Esophagus (tissue), 2 donors: ENCODE measurements at regions not wholly inside any gene's neighbourhood (a gene's known extent, or its start where the extent isn't known, plus 50 kb on each side); places are given as distances from the start of the nearest gene placed in this dataset.
"Not testable (repeated sequence)": the region's sequence is repeated elsewhere in the genome, so short reads cannot be mapped to it uniquely, and the experiment has no call there.

Source experiments
- H3K27ac ChIP-seq, 2 donors: one replicate each; pipeline ENCODE4 v1.5.1; 2013; ENCODE audit warnings: low read depth in 2 of 2, mild to moderate bottlenecking in 2 of 2, inconsistent platforms in 1 of 2, low read length in 1 of 2, moderate library complexity in 1 of 2
- H3K27me3 ChIP-seq, 2 donors: one replicate each; pipeline ENCODE4 v1.6.1; 2013; ENCODE audit warnings: low read length in 2 of 2, control low read depth in 1 of 2, mild to moderate bottlenecking in 1 of 2; ENCODE audit not compliant: insufficient read depth in 2 of 2, control insufficient read depth in 1 of 2
- H3K36me3 ChIP-seq, 2 donors: one replicate each; pipeline ENCODE4 v1.6.1; 2013; ENCODE audit warnings: low read length in 1 of 2; ENCODE audit not compliant: control insufficient read depth in 2 of 2, insufficient read depth in 2 of 2
- H3K4me1 ChIP-seq, 2 donors: one replicate each; pipeline ENCODE4 v1.6.1; 2013; ENCODE audit warnings: low read length in 1 of 2; ENCODE audit not compliant: control insufficient read depth in 2 of 2, insufficient read depth in 2 of 2
- H3K4me3 ChIP-seq, 2 donors: one replicate each; pipeline ENCODE4 v1.5.1; 2013; ENCODE audit warnings: low read length in 2 of 2, mild to moderate bottlenecking in 2 of 2, low read depth in 1 of 2, moderate library complexity in 1 of 2
- H3K9me3 ChIP-seq, 2 donors: one replicate each; pipeline ENCODE4 v1.6.1; 2013; ENCODE audit warnings: mild to moderate bottlenecking in 2 of 2, low read depth in 1 of 2, low read length in 1 of 2, moderate library complexity in 1 of 2; ENCODE audit not compliant: control insufficient read depth in 2 of 2, insufficient read depth in 1 of 2
- WGBS, 2 donors: extraction: QIAGEN DNeasy Blood & Tissue Kit; methylation state at CpG; one replicate each; pipeline ENCODE4 v1.1.7; 2013; 5-methylcytosine and 5-hydroxymethylcytosine counted together
- donor health status: healthy with polysubstance abuse.
- donor health status: Bipolar disorder and iron deficiency.

- Histone ChIP-seq H3K4me1 (no peaks in the 10 kb centered on the region), H3K36me3 (no peaks in the 10 kb centered on the region), H3K9me3 (no peaks in the 10 kb centered on the region), H3K27ac (no peak overlapping the region), H3K27me3 (no peaks in the 10 kb centered on the region), H3K4me3 (no peak overlapping the region)
- WGBS, 2 donors = 71 to 78% methylated on average over 6 of the region's 6 CpGs
These were observed 85.2 kb upstream of the CLINT1 start for GRCh38 chr5:157944077-157944633.

- H3K36me3 ChIP-seq = no peaks in the 10 kb centered on the region
- 72 to 98% methylated on average over 1 of the region's 1 CpG for WGBS, 2 donors
- H3K9me3 ChIP-seq = no peaks in the 10 kb centered on the region
- no peaks in the 10 kb centered on the region for H3K4me1 ChIP-seq
- no peak overlapping the region for H3K4me3 ChIP-seq
- no peaks in the 10 kb centered on the region for H3K27me3 ChIP-seq
- H3K27ac ChIP-seq = no peak overlapping the region
These were observed 83.7 kb upstream of the CLINT1 start for GRCh38 chr5:157942595-157942994.

GRCh38 chr5:157941616-157942015, 82.7 kb upstream of the CLINT1 start:
- no peaks in the 10 kb centered on the region for H3K36me3 ChIP-seq
- WGBS, 2 donors = 86 to 90% methylated on average over 3 of the region's 3 CpGs
- no peaks in the 10 kb centered on the region for H3K9me3 ChIP-seq
- H3K27me3 ChIP-seq = no peaks in the 10 kb centered on the region
- H3K4me3 ChIP-seq = no peak overlapping the region
- no peaks in the 10 kb centered on the region for H3K4me1 ChIP-seq
- no peak overlapping the region for H3K27ac ChIP-seq

- not testable (repeated sequence) for H3K36me3 ChIP-seq, H3K4me3 ChIP-seq, H3K27me3 ChIP-seq, H3K27ac ChIP-seq, H3K4me1 ChIP-seq, H3K9me3 ChIP-seq
- 89 to 96% methylated on average over 6 of the region's 6 CpGs for WGBS, 2 donors
These were observed 79.2 kb upstream of the CLINT1 start for GRCh38 chr5:157938101-157938500.

- H3K27me3 ChIP-seq, H3K9me3 ChIP-seq, H3K27ac ChIP-seq, H3K4me1 ChIP-seq, H3K36me3 ChIP-seq, H3K4me3 ChIP-seq: not testable (repeated sequence)
- 83 to 85% methylated on average over 3 of the region's 3 CpGs for WGBS, 2 donors
These were observed 78.0 kb upstream of the CLINT1 start for GRCh38 chr5:157936776-157937501.

GRCh38 chr5:157934600-157934999, 75.7 kb upstream of the CLINT1 start:
- no peak overlapping the region for H3K4me3 ChIP-seq
- H3K9me3 ChIP-seq = peaks cover 0 to 2% of the 10 kb centered on the region in 2 donors
- H3K27ac ChIP-seq = no peak overlapping the region
- H3K36me3 ChIP-seq = no peaks in the 10 kb centered on the region
- 85% methylated on average over 3 of the region's 3 CpGs for WGBS, 2 donors
- H3K27me3 ChIP-seq = no peaks in the 10 kb centered on the region
- peaks cover 0 to 2% of the 10 kb centered on the region in 2 donors for H3K4me1 ChIP-seq

GRCh38 chr5:157933005-157933404, 74.1 kb upstream of the CLINT1 start:
- H3K4me3 ChIP-seq = no peak overlapping the region
- WGBS, 2 donors = 76 to 81% methylated on average over 5 of the region's 5 CpGs
- peak overlapping the region; percentile 32 to 53 for H3K27ac ChIP-seq
- peaks cover 0 to 2% of the 10 kb centered on the region in 2 donors for H3K9me3 ChIP-seq
- peaks cover 0 to 2% of the 10 kb centered on the region in 2 donors for H3K4me1 ChIP-seq
- H3K36me3 ChIP-seq = no peaks in the 10 kb centered on the region
- H3K27me3 ChIP-seq = no peaks in the 10 kb centered on the region

- H3K27me3 ChIP-seq = no peaks in the 10 kb centered on the region
- no peaks in the 10 kb centered on the region for H3K36me3 ChIP-seq
- H3K4me3 ChIP-seq = no peak overlapping the region
- H3K9me3 ChIP-seq = peaks cover 0 to 2% of the 10 kb centered on the region in 2 donors
- H3K4me1 ChIP-seq = peaks cover 0 to 2% of the 10 kb centered on the region in 2 donors
- no peak overlapping the region for H3K27ac ChIP-seq
- 32 to 39% methylated on average over 7 of the region's 7 CpGs for WGBS, 2 donors
These were observed 71.8 kb upstream of the CLINT1 start for GRCh38 chr5:157930710-157931109.

- 78 to 89% methylated on average over 4 of the region's 4 CpGs for WGBS, 2 donors
- no peak overlapping the region for H3K4me3 ChIP-seq
- peaks cover 0 to 2% of the 10 kb centered on the region in 2 donors for H3K4me1 ChIP-seq
- no peaks in the 10 kb centered on the region for H3K36me3 ChIP-seq
- no peaks in the 10 kb centered on the region for H3K27me3 ChIP-seq
- no peak overlapping the region for H3K27ac ChIP-seq
- no peaks in the 10 kb centered on the region for H3K9me3 ChIP-seq
These were observed 68.0 kb upstream of the CLINT1 start for GRCh38 chr5:157926977-157927376.
